GM12878 (cell line): ENCODE measurements at regions not wholly inside any gene's neighbourhood (a gene's known extent, or its start where the extent isn't known, plus 50 kb on each side); places are given as distances from the start of the nearest gene placed in this dataset.

ENCODE experiments used
- ATAC-seq: fragments of 200-7000 bp; cut with Tn5 transposase; 3 replicates; pipeline ENCODE4 v1.9.1; 2020; ENCODE audit warnings: mild to moderate bottlenecking, moderate library complexity
- BruUV-seq: library from RNA; stranded (reverse); fragments of 400-500 nt; replicated peaks from 2 replicates; lab custom pipeline; 2021; lab: Mats Ljungman, UMichigan
- CTCF ChIA-PET: fragments of 300-600 bp; sonication (Branson Sonifier 250); formaldehyde crosslinking; extraction: SDS; loops from one replicate; lab custom pipeline; 2021; ENCODE audit warnings: inconsistent platforms; lab: Yijun Ruan, JAX
- POLR2A ChIA-PET: fragments of 350-600 bp; formaldehyde crosslinking; extraction: SDS; loops from one replicate; lab custom pipeline; 2021; ENCODE audit warnings: inconsistent platforms; lab: Charles Lee
- RAD21 ChIA-PET: fragments of 300-600 bp; sonication (Branson Sonifier 250); formaldehyde crosslinking; loops from one replicate; lab custom pipeline; 2023; ENCODE audit warnings: antibody characterized with exemption; ENCODE audit not compliant: unreplicated experiment; lab: Charles Lee
- SMC1A ChIA-PET: fragments of 300-600 bp; sonication (Branson Sonifier 250); formaldehyde crosslinking; loops from one replicate; lab custom pipeline; 2023; ENCODE audit not compliant: unreplicated experiment, uncharacterized antibody; lab: Charles Lee
- DNase-seq: peaks from one replicate; pipeline ENCODE4 v3.0.0-alpha.2; 2011; ENCODE audit warnings: low read depth, low spot score
- FAIRE-seq: peaks from 3 replicates; lab custom pipeline; 2011; peaks lifted over from hg19 to GRCh38; lab: Jason Lieb, UNC
- H2AFZ ChIP-seq: 2 replicates; pipeline ENCODE4 v1.6.0; 2011; ENCODE audit warnings: low read depth, low read length, control low read depth; ENCODE audit not compliant: control insufficient read depth
- H3K27ac ChIP-seq: 2 replicates; pipeline ENCODE4 v1.5.1; 2011; ENCODE audit warnings: control low read depth; ENCODE audit not compliant: control insufficient read depth, insufficient read depth
- H3K27me3 ChIP-seq, 2 experiments: replicated peaks in 1 of 2; 2 replicates each; pipeline versions ENCODE4 v1.6.0 to v1.6.1; 2011; ENCODE audit warnings: low read length in 1 of 2; ENCODE audit not compliant: control insufficient read depth in 2 of 2, insufficient read depth in 2 of 2
- H3K36me3 ChIP-seq, 2 experiments: 2 replicates each; pipeline ENCODE4 v1.5.1; 2011; ENCODE audit warnings: low read length in 1 of 2; ENCODE audit not compliant: control insufficient read depth in 2 of 2, insufficient read depth in 2 of 2
- H3K4me1 ChIP-seq: 2 replicates; pipeline ENCODE4 v1.6.1; 2011; ENCODE audit warnings: mild to moderate bottlenecking, low read length, moderate library complexity, mixed read lengths; ENCODE audit not compliant: control insufficient read depth, insufficient read depth
- H3K4me2 ChIP-seq: 2 replicates; pipeline ENCODE4 v1.6.0; 2011; ENCODE audit warnings: control low read depth; ENCODE audit not compliant: control insufficient read depth, insufficient read depth
- H3K4me3 ChIP-seq: fragments of 200-600 bp; sonication (generic); 2 replicates; pipeline ENCODE4 v1.5.1; 2016
- H3K79me2 ChIP-seq: 2 replicates; pipeline ENCODE4 v1.6.0; 2011; ENCODE audit warnings: low read length; ENCODE audit not compliant: control insufficient read depth, insufficient read depth
- H3K9ac ChIP-seq: 2 replicates; pipeline ENCODE4 v1.8.0; 2011; ENCODE audit warnings: low read length, control low read depth, mixed read lengths; ENCODE audit not compliant: control insufficient read depth, insufficient read depth
- H3K9me3 ChIP-seq: replicated peaks from 3 replicates; pipeline ENCODE4 v1.5.1; 2011; ENCODE audit warnings: mild to moderate bottlenecking, low read length; ENCODE audit not compliant: control insufficient read depth, insufficient read depth
- H4K20me1 ChIP-seq: 2 replicates; pipeline ENCODE4 v1.6.0; 2011; ENCODE audit not compliant: control insufficient read depth, insufficient read depth
- BCLAF1 ChIP-seq: fragments of 450-650 bp; IDR thresholded peaks from 2 replicates; pipeline ENCODE4 v1.6.1; 2017; ENCODE audit warnings: antibody characterized with exemption, mild to moderate bottlenecking, moderate library complexity
- BHLHE40 ChIP-seq, 2 experiments: fragments of 450-650 bp in 1 of 2; IDR thresholded peaks; 2 replicates each; pipeline ENCODE4 v1.6.1; 2011 to 2017; ENCODE audit warnings: low read depth in 2 of 2, borderline replicate concordance in 1 of 2, improper control_type of control experiment in 1 of 2, low read length in 1 of 2, mild to moderate bottlenecking in 1 of 2
- CHD1 ChIP-seq: IDR thresholded peaks from 2 replicates; pipeline ENCODE4 v1.6.1; 2012; ENCODE audit warnings: low read depth, low read length, improper control_type of control experiment
- CREM ChIP-seq: IDR thresholded peaks from 2 replicates; pipeline ENCODE4 v1.6.1; 2014; ENCODE audit warnings: antibody characterized with exemption, low read depth
- PBX3 ChIP-seq: IDR thresholded peaks from 2 replicates; pipeline ENCODE4 v1.6.1; 2011; ENCODE audit warnings: mild to moderate bottlenecking, low read depth, low read length, moderate library complexity; ENCODE audit not compliant: insufficient replicate concordance
- POLR2A ChIP-seq: IDR thresholded peaks from 2 replicates; pipeline ENCODE4 v1.6.1; 2011; ENCODE audit warnings: low read depth, mild to moderate bottlenecking, low read length
- RBBP5 ChIP-seq: fragments of 200-600 bp; sonication (generic); conservative IDR thresholded peaks from 2 replicates; pipeline ENCODE4 v1.6.1; 2016
- RELA ChIP-seq: fragments of 450-650 bp; IDR thresholded peaks from 2 replicates; pipeline ENCODE4 v1.8.0; 2014; ENCODE audit warnings: borderline replicate concordance; ENCODE audit not compliant: partially characterized antibody
- ZBTB11 ChIP-seq: fragments of 450-650 bp; formaldehyde crosslinking; IDR thresholded peaks from 2 replicates; pipeline ENCODE4 v1.5.0; 2022; ENCODE audit warnings: mild to moderate bottlenecking, missing genetic modification characterization
- WGBS: methylation state at CpG from one replicate; pipeline ENCODE4 v1.1.6; 2016; ENCODE audit warnings: low lambda C conversion rate; ENCODE audit not compliant: insufficient replicate concordance, insufficient coverage; ENCODE audit errors: missing lambda C conversion rate; 5-methylcytosine and 5-hydroxymethylcytosine counted together
- in situ Hi-C: fragments of 300-500 bp; cut with MboI; formaldehyde crosslinking; loops from 9 replicates; pipeline ENCODE4 v1.14.3; 2018; ENCODE audit warnings: mixed read lengths
- intact Hi-C: fragments of 100-400 bp; cut with micrococcal nuclease; formaldehyde crosslinking; loops from one replicate; pipeline ENCODE4 v1.14.2; 2022; ENCODE audit not compliant: unreplicated experiment
- TF ChIP-seq, protein P1 (sequence below): IDR thresholded peaks from 2 replicates; pipeline ENCODE4 v1.6.1; 2011; ENCODE audit warnings: borderline replicate concordance, low read depth, mild to moderate bottlenecking, moderate library complexity, low read length; ENCODE audit not compliant: insufficient read depth, poor library complexity, severe bottlenecking

GRCh38 chr2:15830937-15831549, 109.3 kb upstream of the MYCN start (continued):
- TF ChIP-seq BCLAF1 (no peak), CREM (no peak), ZBTB11 (CRISPR knock-in tag) (no peak)

- H3K9ac ChIP-seq: no peak overlapping the region
- H3K4me1 ChIP-seq: no peaks in the 10 kb centered on the region
- intact Hi-C loops (no loop called here), in situ Hi-C loops (no loop called here)
- no peak overlapping the region for H2AFZ ChIP-seq
- no peaks in the 10 kb centered on the region for H3K36me3 ChIP-seq
- ChIA-PET CTCF (no interaction called here), SMC1A (no interaction called here), POLR2A (interaction anchor here (0.7 kb wide), 1 partner anchor 39 kb away, joined by 3 read pairs; no protein-coding TSS in a partner anchor), RAD21 (no interaction called here)
- no peak overlapping the region for H3K4me2 ChIP-seq
- no peak overlapping the region for H3K4me3 ChIP-seq
- no peaks in the 10 kb centered on the region; a peak in 1 of 4 replicates for H3K27me3 ChIP-seq
- H3K27ac ChIP-seq: no peak overlapping the region
- H4K20me1 ChIP-seq: no peaks in the 10 kb centered on the region
- 23% methylated on average over 8 of the region's 8 CpGs for WGBS
- no peaks in the 10 kb centered on the region for H3K79me2 ChIP-seq
- BruUV-seq: no TSS peak
- no peak for FAIRE-seq
- no peak for DNase-seq
- no peaks in the 10 kb centered on the region for H3K9me3 ChIP-seq
- no peak for ATAC-seq
- TF ChIP-seq, protein P1, sequence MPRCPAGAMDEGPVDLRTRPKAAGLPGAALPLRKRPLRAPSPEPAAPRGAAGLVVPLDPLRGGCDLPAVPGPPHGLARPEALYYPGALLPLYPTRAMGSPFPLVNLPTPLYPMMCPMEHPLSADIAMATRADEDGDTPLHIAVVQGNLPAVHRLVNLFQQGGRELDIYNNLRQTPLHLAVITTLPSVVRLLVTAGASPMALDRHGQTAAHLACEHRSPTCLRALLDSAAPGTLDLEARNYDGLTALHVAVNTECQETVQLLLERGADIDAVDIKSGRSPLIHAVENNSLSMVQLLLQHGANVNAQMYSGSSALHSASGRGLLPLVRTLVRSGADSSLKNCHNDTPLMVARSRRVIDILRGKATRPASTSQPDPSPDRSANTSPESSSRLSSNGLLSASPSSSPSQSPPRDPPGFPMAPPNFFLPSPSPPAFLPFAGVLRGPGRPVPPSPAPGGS: no peak
- no peak for TF ChIP-seq RBBP5
- TF ChIP-seq PBX3: no peak
- no peak for TF ChIP-seq CHD1
- no peak for TF ChIP-seq RELA
- TF ChIP-seq BHLHE40 (IDR thresholded peaks at IDR 0.05; ENCODE audit: borderline replicate concordance in 1 of 2, low read depth in 2 of 2, low read length in 1 of 2): no peak
- TF ChIP-seq POLR2A: no peak
Measured at GRCh38 chr2:15832030-15832709, 108.2 kb upstream of the MYCN start.
